Upper lobe of left lung (tissue), 4 donors: ENCODE measurements at regions not wholly inside any gene's neighbourhood (a gene's known extent, or its start where the extent isn't known, plus 50 kb on each side); places are given as distances from the start of the nearest gene placed in this dataset.

Experiments used
- small RNA-seq, 4 donors: library from RNA; depleted of rRNA; stranded (forward); fragments of <200 nt; gene quantifications; one replicate each; pipeline ENCODE3, GENCODE V24; 2016

Small RNA genes in the stretch of these regions (small RNA-seq; reads per million reads assigned to genes)
- gene AC137499.1, result 0 reads per million in 4 donors
